PC-9 (cell line): ENCODE measurements at regions not wholly inside any gene's neighbourhood (a gene's known extent, or its start where the extent isn't known, plus 50 kb on each side); places are given as distances from the start of the nearest gene placed in this dataset.

Experiments used
- BruUV-seq: library from RNA; stranded (reverse); fragments of 400-500 nt; replicated peaks from 2 replicates; lab custom pipeline; 2021; lab: Mats Ljungman, UMichigan
- CTCF ChIA-PET: fragments of 300-600 bp; sonication (Branson Sonifier 250); formaldehyde crosslinking; loops from one replicate; lab custom pipeline; 2022; ENCODE audit warnings: antibody characterized with exemption; lab: Charles Lee
- POLR2A ChIA-PET: fragments of 300-600 bp; sonication (Branson Sonifier 250); formaldehyde crosslinking; loops from one replicate; lab custom pipeline; 2022; ENCODE audit warnings: antibody characterized with exemption; ENCODE audit not compliant: unreplicated experiment; lab: Charles Lee
- DNase-seq, 2 experiments: peaks; one replicate each; pipeline versions ENCODE4 v3.0.0 to v3.0.0-alpha.2; 2015 to 2022; ENCODE audit warnings: mixed read lengths in 1 of 2
- H2AFZ ChIP-seq: fragments of 200-600 bp; sonication (generic); 2 replicates; pipeline ENCODE4 v1.8.1; 2017; ENCODE audit warnings: antibody characterized with exemption
- H3F3A ChIP-seq: fragments of 200-600 bp; sonication (generic); 2 replicates; pipeline ENCODE4 v1.8.1; 2017; ENCODE audit warnings: antibody characterized with exemption, mild to moderate bottlenecking, low read depth; ENCODE audit not compliant: insufficient read depth
- H3K27ac ChIP-seq: fragments of 200-600 bp; sonication (generic); 2 replicates; pipeline ENCODE4 v1.6.1; 2016; ENCODE audit warnings: mixed run types
- H3K27me3 ChIP-seq: fragments of 200-600 bp; sonication (generic); 2 replicates; pipeline ENCODE4 v1.6.1; 2016; ENCODE audit warnings: low read depth, mixed run types; ENCODE audit not compliant: insufficient read depth
- H3K36me3 ChIP-seq: fragments of 200-600 bp; sonication (generic); 2 replicates; pipeline ENCODE4 v1.6.1; 2016; ENCODE audit warnings: low read depth, mixed run types
- H3K4me1 ChIP-seq: fragments of 200-600 bp; sonication (generic); replicated peaks from 2 replicates; pipeline ENCODE4 v1.6.1; 2016; ENCODE audit warnings: mixed run types; ENCODE audit not compliant: insufficient read depth
- H3K4me2 ChIP-seq: fragments of 200-600 bp; sonication (generic); 2 replicates; pipeline ENCODE4 v1.6.1; 2017; ENCODE audit warnings: mixed run types
- H3K4me3 ChIP-seq: fragments of 200-600 bp; sonication (generic); 2 replicates; pipeline ENCODE4 v1.6.1; 2016; ENCODE audit warnings: mixed run types
- H3K79me2 ChIP-seq: fragments of 200-600 bp; sonication (generic); 2 replicates; pipeline ENCODE4 v1.6.1; 2017; ENCODE audit warnings: low read depth, mixed run types
- H3K9me2 ChIP-seq: fragments of 200-600 bp; sonication (generic); 2 replicates; pipeline ENCODE4 v1.8.1; 2017; ENCODE audit warnings: mild to moderate bottlenecking; ENCODE audit not compliant: insufficient read depth
- H3K9me3 ChIP-seq: fragments of 200-600 bp; sonication (generic); 2 replicates; pipeline ENCODE4 v1.8.1; 2016; ENCODE audit warnings: low read depth; ENCODE audit not compliant: insufficient read depth
- H4K20me1 ChIP-seq: fragments of 200-600 bp; sonication (generic); 2 replicates; pipeline ENCODE4 v1.8.1; 2017; ENCODE audit not compliant: insufficient read depth
- CTCF ChIP-seq: fragments of 200-600 bp; sonication (generic); conservative IDR thresholded peaks from 2 replicates; pipeline ENCODE4 v1.6.1; 2017; ENCODE audit warnings: mixed run types, antibody characterized with exemption, mild to moderate bottlenecking, moderate library complexity
- EZH2 ChIP-seq: fragments of 200-600 bp; sonication (generic); IDR thresholded peaks from 2 replicates; pipeline ENCODE4 v1.8.0; 2017; ENCODE audit warnings: antibody characterized with exemption, low read depth
- intact Hi-C: fragments of 100-400 bp; cut with micrococcal nuclease; formaldehyde crosslinking; loops from one replicate; pipeline ENCODE4 v1.10.0; 2022; ENCODE audit not compliant: unreplicated experiment

DNA sequence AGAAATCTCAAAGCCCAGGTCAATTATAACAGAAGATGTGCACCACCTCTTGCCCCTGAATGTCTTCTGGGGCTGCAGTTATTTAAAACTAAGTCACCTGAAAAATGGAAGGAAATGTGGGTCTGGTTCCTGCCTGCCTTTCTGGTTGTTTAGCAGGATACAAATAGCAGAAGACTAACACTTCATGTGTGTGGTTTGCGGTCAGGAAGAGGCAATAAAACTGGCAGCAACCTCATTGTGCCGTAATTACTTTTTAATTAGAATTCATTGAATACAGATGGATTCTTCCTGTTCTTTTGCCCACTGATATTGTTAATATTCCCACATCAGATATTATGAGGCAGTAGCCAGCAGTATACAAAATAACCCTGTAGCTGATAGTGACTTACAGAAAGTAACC lies 345.7 kb downstream of the ZNF326 start:
- no peak for DNase-seq

DNA sequence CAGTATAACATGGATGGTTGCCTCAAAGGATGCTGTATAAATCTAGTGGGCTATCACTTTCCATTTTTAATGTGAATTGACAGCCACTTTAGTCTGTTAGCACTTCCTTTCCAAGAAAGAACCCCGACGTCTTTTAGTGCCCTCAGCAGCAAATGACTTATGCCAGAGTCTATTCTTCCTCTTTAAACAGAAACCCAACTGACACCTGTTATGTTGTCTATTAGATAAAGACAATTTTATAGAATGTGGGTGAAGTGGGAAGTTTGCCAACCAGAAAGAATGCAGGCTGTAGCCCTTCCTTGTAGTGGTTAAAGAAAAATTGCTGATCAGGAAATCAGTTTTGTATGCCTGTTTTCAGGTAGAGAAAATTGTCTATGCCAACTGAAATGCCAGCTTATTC lies 344.9 kb downstream of the ZNF326 start:
- Histone ChIP-seq H3K9me2 (no peaks in the 10 kb centered on the region), H3K27ac (no peak overlapping the region), H3K36me3 (no peaks in the 10 kb centered on the region), H3K9me3 (no peaks in the 10 kb centered on the region), H2AFZ (no peak overlapping the region), H4K20me1 (no peaks in the 10 kb centered on the region), H3K4me3 (no peak overlapping the region), H3K4me2 (no peak overlapping the region), H3F3A (no peaks in the 10 kb centered on the region), H3K79me2 (no peaks in the 10 kb centered on the region), H3K4me1 (no peaks in the 10 kb centered on the region), H3K27me3 (no peaks in the 10 kb centered on the region)
- DNase-seq = no peak
- ChIA-PET CTCF (no interaction called here), POLR2A (no interaction called here)
- no peak for TF ChIP-seq CTCF
- TF ChIP-seq EZH2 = no peak
- BruUV-seq = no TSS peak
- intact Hi-C loops = no loop called here

More for the DNA sequence above, 345.7 kb downstream of the ZNF326 start:
- ChIA-PET POLR2A (no interaction called here), CTCF (no interaction called here)
- no peak overlapping the region for H3K4me2 ChIP-seq
- no peak overlapping the region for H3K27ac ChIP-seq
- intact Hi-C loops = no loop called here
- no peaks in the 10 kb centered on the region for H3K79me2 ChIP-seq
- H2AFZ ChIP-seq = no peak overlapping the region
- H4K20me1 ChIP-seq = no peaks in the 10 kb centered on the region
- H3K4me3 ChIP-seq = no peak overlapping the region
- H3K9me2 ChIP-seq = no peaks in the 10 kb centered on the region
- no peaks in the 10 kb centered on the region for H3K27me3 ChIP-seq
- TF ChIP-seq EZH2 (no peak), CTCF (no peak)
- no TSS peak for BruUV-seq
- no peaks in the 10 kb centered on the region for H3K36me3 ChIP-seq
- H3K4me1 ChIP-seq = no peaks in the 10 kb centered on the region
- no peaks in the 10 kb centered on the region for H3K9me3 ChIP-seq
- H3F3A ChIP-seq = no peaks in the 10 kb centered on the region

DNA sequence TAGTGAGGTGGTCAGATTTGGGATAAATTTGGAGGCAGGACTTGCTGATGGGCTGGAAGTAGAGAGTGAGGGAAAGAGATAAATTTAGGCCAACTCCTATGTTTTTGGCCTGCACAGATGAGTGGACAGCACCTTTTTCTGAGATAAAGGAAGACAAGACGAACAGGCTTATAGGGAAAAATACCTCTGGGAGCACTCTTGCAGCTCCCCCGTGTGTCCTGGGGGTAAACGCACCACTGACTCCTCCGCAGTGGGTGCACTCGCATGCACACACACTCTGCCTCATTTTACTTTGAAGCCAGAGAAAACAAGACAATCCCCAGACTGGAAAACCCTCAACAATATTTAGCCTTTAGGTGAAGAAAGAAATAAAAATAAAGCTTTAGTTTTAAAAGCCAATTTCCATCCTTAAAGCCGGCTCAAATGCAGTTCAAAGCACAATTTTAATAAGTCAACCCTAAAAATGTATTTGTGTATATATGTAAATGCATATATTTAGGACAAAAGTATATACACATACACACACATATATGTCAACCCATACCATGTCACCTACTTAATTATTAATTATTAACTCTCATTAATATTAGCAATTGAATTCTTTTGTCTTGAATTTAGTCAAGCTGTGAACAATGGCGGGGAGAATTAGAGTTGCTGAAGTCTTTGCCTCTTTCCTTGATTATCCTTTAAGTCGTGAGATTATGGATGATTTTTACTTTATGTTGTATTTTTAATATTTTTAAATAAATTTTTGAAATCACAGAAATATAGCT lies 341.8 kb downstream of the ZNF326 start:
- intact Hi-C loops = no loop called here
- no peak for DNase-seq
- Histone ChIP-seq H3K4me1 (no peaks in the 10 kb centered on the region), H3K4me2 (no peak overlapping the region), H4K20me1 (no peaks in the 10 kb centered on the region), H3K9me3 (no peaks in the 10 kb centered on the region), H3K27ac (no peak overlapping the region), H2AFZ (no peak overlapping the region), H3K27me3 (no peaks in the 10 kb centered on the region), H3K36me3 (no peaks in the 10 kb centered on the region), H3K4me3 (no peak overlapping the region), H3K9me2 (no peaks in the 10 kb centered on the region), H3K79me2 (no peaks in the 10 kb centered on the region), H3F3A (no peaks in the 10 kb centered on the region)
- TF ChIP-seq CTCF = no peak
- TF ChIP-seq EZH2 = no peak
- ChIA-PET CTCF (no interaction called here), POLR2A (no interaction called here)
- BruUV-seq = no TSS peak
